Spleen (tissue), 7 donors: ENCODE measurements at regions not wholly inside any gene's neighbourhood (a gene's known extent, or its start where the extent isn't known, plus 50 kb on each side); places are given as distances from the start of the nearest gene placed in this dataset.

Experiments
- POLR2A ChIP-seq, 3 donors: fragments of 450-650 bp; IDR thresholded peaks; one replicate each; pipeline ENCODE4 v1.5.1; 2017; ENCODE audit warnings: antibody characterized with exemption in 3 of 3, mild to moderate bottlenecking in 1 of 3
- POLR2AphosphoS5 ChIP-seq, 3 donors: sonication (generic); formaldehyde crosslinking; IDR thresholded peaks; one replicate each; pipeline ENCODE4 v1.5.1; 2017; ENCODE audit warnings: antibody characterized with exemption in 3 of 3
- TF ChIP-seq, protein P1 (sequence below), 11 experiments: fragments of 200-600 bp in 7 of 11; fragments of 450-650 bp in 4 of 11; sonication (generic) in 4 of 11; IDR thresholded peaks in 8 of 11; conservative IDR thresholded peaks in 3 of 11; 1 replicate in 7 of 11; 2 replicates in 4 of 11; pipeline versions ENCODE4 v1.4.0 to v1.8.0; 2016 to 2021; ENCODE audit warnings: antibody characterized with exemption in 11 of 11, inconsistent platforms in 4 of 11, mild to moderate bottlenecking in 1 of 11
- donor health status: DM: no; HTN: no; CAD: no; lungs with moderate emphysema.
- donor health status: DM: no; HTN: no; CAD: no.
- donor health status: DM: no; HTN: no; CAD: no.

DNA sequence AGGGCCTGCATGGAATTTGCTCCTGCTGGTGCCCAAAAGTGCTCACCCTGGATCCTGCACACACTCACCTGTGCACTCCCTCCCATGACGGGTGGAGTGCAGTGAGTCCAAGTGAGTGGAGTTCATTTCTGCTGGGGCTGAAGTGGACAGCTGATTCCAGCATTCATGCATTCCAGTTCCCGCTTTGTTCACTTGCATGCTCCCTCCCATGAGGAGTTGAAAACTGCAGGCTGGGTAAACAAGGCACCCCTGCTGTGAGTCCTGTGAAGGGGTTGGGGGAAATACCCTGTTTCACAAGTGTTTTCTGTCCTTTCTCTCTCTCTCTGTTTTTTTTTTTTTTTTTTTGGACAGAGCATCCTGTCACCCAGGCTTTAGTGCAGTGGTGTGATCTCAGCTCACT, 454.1 kb upstream of the NOX3 start:
- TF ChIP-seq, protein P1, sequence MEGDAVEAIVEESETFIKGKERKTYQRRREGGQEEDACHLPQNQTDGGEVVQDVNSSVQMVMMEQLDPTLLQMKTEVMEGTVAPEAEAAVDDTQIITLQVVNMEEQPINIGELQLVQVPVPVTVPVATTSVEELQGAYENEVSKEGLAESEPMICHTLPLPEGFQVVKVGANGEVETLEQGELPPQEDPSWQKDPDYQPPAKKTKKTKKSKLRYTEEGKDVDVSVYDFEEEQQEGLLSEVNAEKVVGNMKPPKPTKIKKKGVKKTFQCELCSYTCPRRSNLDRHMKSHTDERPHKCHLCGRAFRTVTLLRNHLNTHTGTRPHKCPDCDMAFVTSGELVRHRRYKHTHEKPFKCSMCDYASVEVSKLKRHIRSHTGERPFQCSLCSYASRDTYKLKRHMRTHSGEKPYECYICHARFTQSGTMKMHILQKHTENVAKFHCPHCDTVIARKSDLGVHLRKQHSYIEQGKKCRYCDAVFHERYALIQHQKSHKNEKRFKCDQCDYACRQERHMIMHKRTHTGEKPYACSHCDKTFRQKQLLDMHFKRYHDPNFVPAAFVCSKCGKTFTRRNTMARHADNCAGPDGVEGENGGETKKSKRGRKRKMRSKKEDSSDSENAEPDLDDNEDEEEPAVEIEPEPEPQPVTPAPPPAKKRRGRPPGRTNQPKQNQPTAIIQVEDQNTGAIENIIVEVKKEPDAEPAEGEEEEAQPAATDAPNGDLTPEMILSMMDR (IDR thresholded peaks at IDR 0.05 in 8 of 11, conservative IDR thresholded peaks at IDR 0.05 in 3 of 11) = no peak
- TF ChIP-seq POLR2A (IDR thresholded peaks at IDR 0.05) (no peak), POLR2AphosphoS5 (IDR thresholded peaks at IDR 0.05) (no peak)
